Esophagus squamous epithelium (tissue), 5 donors: ENCODE measurements at regions not wholly inside any gene's neighbourhood (a gene's known extent, or its start where the extent isn't known, plus 50 kb on each side); places are given as distances from the start of the nearest gene placed in this dataset.

Experiments used
- DNase-seq: peaks from one replicate; lab custom pipeline; 2025; lab: John Stamatoyannopoulos, UW
- H3K27ac ChIP-seq, 4 donors: fragments of 200-600 bp; sonication (generic); one replicate each; pipeline ENCODE4 v1.5.1; 2016 to 2019; ENCODE audit warnings: mild to moderate bottlenecking in 1 of 4
- H3K27me3 ChIP-seq, 4 donors: fragments of 200-600 bp; sonication (generic); 1 replicate in 3 of 4; 2 replicates in 1 of 4; pipeline versions ENCODE4 v1.5.1 to v1.6.0; 2017 to 2021; ENCODE audit warnings: antibody characterized with exemption in 1 of 4
- H3K36me3 ChIP-seq, 3 donors: fragments of 200-600 bp; sonication (generic); one replicate each; pipeline ENCODE4 v1.5.1; 2016 to 2019
- H3K4me1 ChIP-seq, 3 donors: fragments of 200-600 bp; sonication (generic); one replicate each; pipeline ENCODE4 v1.5.1; 2017 to 2019
- H3K4me3 ChIP-seq, 4 donors: fragments of 200-600 bp; sonication (generic); 1 replicate in 3 of 4; 2 replicates in 1 of 4; pipeline ENCODE4 v1.5.1; 2016 to 2019; ENCODE audit warnings: mild to moderate bottlenecking in 2 of 4, moderate library complexity in 1 of 4
- H3K9me3 ChIP-seq, 3 donors: fragments of 200-600 bp; sonication (generic); one replicate each; pipeline ENCODE4 v1.5.1; 2016 to 2019
- CTCF ChIP-seq, 6 experiments: fragments of 450-650 bp in 4 of 6; fragments of 200-600 bp in 2 of 6; sonication (generic) in 2 of 6; IDR thresholded peaks; one replicate each; pipeline ENCODE4 v1.5.1; 2016 to 2019; ENCODE audit warnings: antibody characterized with exemption in 6 of 6, mild to moderate bottlenecking in 4 of 6, moderate library complexity in 4 of 6
- POLR2A ChIP-seq, 4 donors: fragments of 450-650 bp; IDR thresholded peaks; one replicate each; pipeline ENCODE4 v1.6.1; 2017; ENCODE audit warnings: antibody characterized with exemption in 4 of 4, mild to moderate bottlenecking in 4 of 4, moderate library complexity in 3 of 4
- WGBS, 2 donors: methylation state at CpG; one replicate each; pipeline ENCODE4 v1.1.5; 2018; 5-methylcytosine and 5-hydroxymethylcytosine counted together
- intact Hi-C: fragments of 100-400 bp; cut with DNase I; formaldehyde crosslinking; loops from one replicate; pipeline ENCODE4 v1.15.0; 2022
- donor health status: DM: yes; HTN: yes; CAD: no.

- Histone ChIP-seq H3K9me3 (no peaks in the 10 kb centered on the region), H3K4me1 (no peaks in the 10 kb centered on the region), H3K27me3 (no peaks in the 10 kb centered on the region), H3K4me3 (no peak overlapping the region), H3K27ac (no peak overlapping the region), H3K36me3 (no peaks in the 10 kb centered on the region)
- intact Hi-C loops, result no loop called here
- no peak for DNase-seq
- no peak for TF ChIP-seq CTCF (IDR thresholded peaks at IDR 0.05)
- no peak for TF ChIP-seq POLR2A (IDR thresholded peaks at IDR 0.05)
- WGBS, 2 donors, result 73 to 79% methylated on average over 2 of the region's 2 CpGs
Observed at GRCh38 chr4:14810121-14810520, 192.2 kb upstream of the CPEB2 start.

GRCh38 chr4:14810568-14810967, 191.7 kb upstream of the CPEB2 start:
- no peaks in the 10 kb centered on the region for H3K27me3 ChIP-seq
- H3K4me3 ChIP-seq, result no peak overlapping the region
- no peaks in the 10 kb centered on the region for H3K4me1 ChIP-seq
- H3K9me3 ChIP-seq, result no peaks in the 10 kb centered on the region
- intact Hi-C loops, result no loop called here
- no peaks in the 10 kb centered on the region for H3K36me3 ChIP-seq
- no peak for TF ChIP-seq POLR2A (IDR thresholded peaks at IDR 0.05)
- no peak for TF ChIP-seq CTCF (IDR thresholded peaks at IDR 0.05)
- no peak for DNase-seq
- 57 to 63% methylated on average over 2 of the region's 2 CpGs for WGBS, 2 donors
- no peak overlapping the region for H3K27ac ChIP-seq

GRCh38 chr4:14812101-14812500, 190.2 kb upstream of the CPEB2 start:
- TF ChIP-seq POLR2A (IDR thresholded peaks at IDR 0.05) (no peak), CTCF (IDR thresholded peaks at IDR 0.05) (no peak)
- DNase-seq, result no peak
- intact Hi-C loops, result no loop called here
- WGBS, 2 donors, result 0 to 77% methylated on average over 1 of the region's 1 CpG
- Histone ChIP-seq H3K9me3 (no peaks in the 10 kb centered on the region), H3K4me3 (no peak overlapping the region), H3K4me1 (peaks cover 0 to 6% (median 0%) of the 10 kb centered on the region in 3 donors), H3K27ac (no peak overlapping the region), H3K36me3 (no peaks in the 10 kb centered on the region), H3K27me3 (no peaks in the 10 kb centered on the region)

- Histone ChIP-seq H3K27me3 (no peaks in the 10 kb centered on the region), H3K9me3 (no peaks in the 10 kb centered on the region), H3K36me3 (no peaks in the 10 kb centered on the region), H3K4me3 (no peak overlapping the region), H3K27ac (no peak overlapping the region), H3K4me1 (peaks cover 0 to 6% (median 0%) of the 10 kb centered on the region in 3 donors)
- intact Hi-C loops, result no loop called here
- no peak for DNase-seq
- 74 to 83% methylated on average over 3 to 4 of the region's 4 CpGs for WGBS, 2 donors
- TF ChIP-seq POLR2A (IDR thresholded peaks at IDR 0.05) (no peak), CTCF (IDR thresholded peaks at IDR 0.05) (no peak)
Observed at GRCh38 chr4:14816623-14817261, 185.5 kb upstream of the CPEB2 start.

GRCh38 chr4:14824189-14824588, 178.1 kb upstream of the CPEB2 start:
- intact Hi-C loops, result no loop called here
- whole genome bisulfite sequencing, 2 donors, result 80 to 87% methylated on average over 3 of the region's 3 CpGs

More at GRCh38 chr4:14824189-14824588, 178.1 kb upstream of the CPEB2 start:
- no peaks in the 10 kb centered on the region for H3K36me3 ChIP-seq
- no peak overlapping the region for H3K27ac ChIP-seq
- TF ChIP-seq CTCF (IDR thresholded peaks at IDR 0.05) (no peak), POLR2A (IDR thresholded peaks at IDR 0.05) (no peak)
- H3K9me3 ChIP-seq, result no peaks in the 10 kb centered on the region
- H3K4me1 ChIP-seq, result peaks cover 0 to 17% (median 0%) of the 10 kb centered on the region in 3 donors
- H3K4me3 ChIP-seq, result no peak overlapping the region
- no peak for DNase-seq
- no peaks in the 10 kb centered on the region for H3K27me3 ChIP-seq
